HepG2 (cell line): ENCODE measurements at regions not wholly inside any gene's neighbourhood (a gene's known extent, or its start where the extent isn't known, plus 50 kb on each side); places are given as distances from the start of the nearest gene placed in this dataset.

Source experiments
- ARID2 ChIP-seq: sonication (generic); formaldehyde crosslinking; IDR thresholded peaks from 2 replicates; pipeline ENCODE4 v1.8.1; 2022; ENCODE audit warnings: mild to moderate bottlenecking, missing genetic modification reagents, borderline replicate concordance
- JUND ChIP-seq: sonication (generic); formaldehyde crosslinking; IDR thresholded peaks from 2 replicates; pipeline ENCODE4 v1.8.0; 2022; ENCODE audit warnings: mild to moderate bottlenecking, missing genetic modification reagents
- MED1 ChIP-seq: sonication (generic); formaldehyde crosslinking; IDR thresholded peaks from 2 replicates; pipeline ENCODE4 v1.4.0; 2020; ENCODE audit warnings: missing genetic modification reagents
- NFE2 ChIP-seq: sonication (generic); formaldehyde crosslinking; IDR thresholded peaks from 2 replicates; pipeline ENCODE4 v1.4.0; 2020; ENCODE audit warnings: missing genetic modification reagents
- NKX3-1 ChIP-seq: sonication (generic); formaldehyde crosslinking; IDR thresholded peaks from 2 replicates; pipeline ENCODE4 v1.5.0; 2020; ENCODE audit warnings: missing genetic modification reagents
- NR2F1 ChIP-seq, 2 experiments: fragments of 450-650 bp in 1 of 2; formaldehyde crosslinking in 1 of 2; IDR thresholded peaks; 2 replicates each; pipeline versions ENCODE4 v1.5.0 to v1.6.1; 2016 to 2020; ENCODE audit warnings: mild to moderate bottlenecking in 1 of 2, missing compliant biosample characterization in 1 of 2, missing genetic modification reagents in 1 of 2, moderate library complexity in 1 of 2
- PITX1 ChIP-seq: sonication (generic); formaldehyde crosslinking; IDR thresholded peaks from 2 replicates; pipeline ENCODE4 v1.5.1; 2020; ENCODE audit warnings: mild to moderate bottlenecking, missing genetic modification reagents
- RCOR2 ChIP-seq: IDR thresholded peaks from 2 replicates; pipeline ENCODE4 v1.6.1; 2016; ENCODE audit warnings: missing biosample characterization, missing genetic modification reagents
- SCMH1 ChIP-seq: sonication (generic); formaldehyde crosslinking; IDR thresholded peaks from 2 replicates; pipeline ENCODE4 v1.9.0; 2021; ENCODE audit warnings: missing genetic modification reagents, mild to moderate bottlenecking, borderline replicate concordance
- SETDB1 ChIP-seq: sonication (generic); formaldehyde crosslinking; IDR thresholded peaks from 2 replicates; pipeline ENCODE4 v1.5.1; 2020; ENCODE audit warnings: missing genetic modification reagents, mild to moderate bottlenecking, borderline replicate concordance
- SOX13 ChIP-seq, 3 experiments: fragments of 450-650 bp in 1 of 3; sonication (generic) in 1 of 3; formaldehyde crosslinking in 1 of 3; IDR thresholded peaks in 2 of 3; conservative IDR thresholded peaks in 1 of 3; 2 replicates each; pipeline versions ENCODE4 v1.5.0 to v1.6.1; 2016 to 2020; ENCODE audit warnings: antibody characterized with exemption in 1 of 3, mild to moderate bottlenecking in 1 of 3, missing compliant biosample characterization in 1 of 3, missing genetic modification reagents in 1 of 3, moderate library complexity in 1 of 3
- ZC3H13 ChIP-seq: sonication (generic); formaldehyde crosslinking; IDR thresholded peaks from 2 replicates; pipeline ENCODE4 v1.8.1; 2023; ENCODE audit warnings: mild to moderate bottlenecking, missing genetic modification reagents, moderate library complexity
- ZMYM4 ChIP-seq: sonication (generic); formaldehyde crosslinking; IDR thresholded peaks from 2 replicates; pipeline ENCODE4 v1.8.1; 2023; ENCODE audit warnings: mild to moderate bottlenecking, missing genetic modification reagents
- ZNF225 ChIP-seq: sonication (generic); formaldehyde crosslinking; IDR thresholded peaks from 2 replicates; pipeline ENCODE4 v1.4.0; 2020; ENCODE audit warnings: mild to moderate bottlenecking, missing genetic modification reagents
- ZNF432 ChIP-seq: sonication (generic); formaldehyde crosslinking; IDR thresholded peaks from 2 replicates; pipeline ENCODE4 v1.5.0; 2020; ENCODE audit warnings: missing genetic modification reagents, mild to moderate bottlenecking, borderline replicate concordance
- ZNF460 ChIP-seq: sonication (generic); formaldehyde crosslinking; IDR thresholded peaks from 2 replicates; pipeline ENCODE4 v1.5.1; 2020; ENCODE audit warnings: missing genetic modification reagents, mild to moderate bottlenecking, borderline replicate concordance
- ZNF761 ChIP-seq: sonication (generic); formaldehyde crosslinking; conservative IDR thresholded peaks from 2 replicates; pipeline ENCODE4 v1.4.0; 2020; ENCODE audit warnings: mild to moderate bottlenecking, missing genetic modification reagents
- ZNF773 ChIP-seq: sonication (generic); formaldehyde crosslinking; IDR thresholded peaks from 2 replicates; pipeline ENCODE4 v1.4.0; 2020; ENCODE audit warnings: missing genetic modification reagents, borderline replicate concordance
- TF ChIP-seq, protein P1 (sequence below): sonication (generic); formaldehyde crosslinking; conservative IDR thresholded peaks from 2 replicates; pipeline ENCODE4 v1.8.1; 2023; ENCODE audit warnings: missing genetic modification reagents
- TF ChIP-seq, protein P2 (sequence below): sonication (generic); formaldehyde crosslinking; IDR thresholded peaks from 2 replicates; pipeline ENCODE4 v1.4.0; 2020; ENCODE audit warnings: missing genetic modification reagents, borderline replicate concordance
- TF ChIP-seq, protein P3 (sequence below): sonication (generic); formaldehyde crosslinking; IDR thresholded peaks from 2 replicates; pipeline ENCODE4 v1.5.0; 2020; ENCODE audit warnings: mild to moderate bottlenecking, missing genetic modification reagents
- TF ChIP-seq, protein P4 (sequence below): sonication (generic); formaldehyde crosslinking; IDR thresholded peaks from 2 replicates; pipeline ENCODE4 v1.4.0; 2020; ENCODE audit warnings: missing genetic modification reagents

DNA sequence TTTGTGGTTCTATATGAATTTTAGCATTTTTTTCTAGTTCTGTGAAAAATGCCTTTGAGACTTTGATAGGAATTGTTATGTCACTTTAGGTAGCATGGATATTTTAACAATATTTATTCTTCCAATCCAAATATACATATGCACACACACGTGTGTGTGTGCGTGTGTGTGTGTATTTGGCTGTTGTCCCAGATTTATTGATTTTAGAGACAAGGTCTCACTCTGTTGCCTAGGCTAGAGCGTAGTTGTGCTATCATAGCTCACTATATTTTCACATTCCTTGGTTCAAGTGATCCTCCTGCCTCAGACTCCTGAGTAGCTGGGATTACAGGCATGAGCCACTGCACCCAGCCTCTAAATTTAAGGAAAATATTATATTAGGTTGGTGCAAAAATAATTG lies 162.5 kb upstream of the TRIM24 start (continued):
- TF ChIP-seq RCOR2 (CRISPR knock-in tag): no peak
- TF ChIP-seq ZC3H13 (CRISPR knock-in tag): no peak
- no peak for TF ChIP-seq ZNF460
- TF ChIP-seq SOX13 (IDR thresholded peaks at IDR 0.05): no peak
- peak in 1 of 2 experiments; percentile 41; a peak in 1 of 4 replicates for TF ChIP-seq SOX13 (CRISPR knock-in tag; conservative IDR thresholded peaks at IDR 0.05 in 1 of 2, IDR thresholded peaks at IDR 0.05 in 1 of 2)
- TF ChIP-seq ZNF773 (CRISPR knock-in tag): no peak
- TF ChIP-seq NR2F1 (CRISPR knock-in tag; IDR thresholded peaks at IDR 0.05): no peak
- TF ChIP-seq ZMYM4 (CRISPR knock-in tag): peak; percentile 30; the same call in 1 of the 2 replicates
- TF ChIP-seq, protein P1, sequence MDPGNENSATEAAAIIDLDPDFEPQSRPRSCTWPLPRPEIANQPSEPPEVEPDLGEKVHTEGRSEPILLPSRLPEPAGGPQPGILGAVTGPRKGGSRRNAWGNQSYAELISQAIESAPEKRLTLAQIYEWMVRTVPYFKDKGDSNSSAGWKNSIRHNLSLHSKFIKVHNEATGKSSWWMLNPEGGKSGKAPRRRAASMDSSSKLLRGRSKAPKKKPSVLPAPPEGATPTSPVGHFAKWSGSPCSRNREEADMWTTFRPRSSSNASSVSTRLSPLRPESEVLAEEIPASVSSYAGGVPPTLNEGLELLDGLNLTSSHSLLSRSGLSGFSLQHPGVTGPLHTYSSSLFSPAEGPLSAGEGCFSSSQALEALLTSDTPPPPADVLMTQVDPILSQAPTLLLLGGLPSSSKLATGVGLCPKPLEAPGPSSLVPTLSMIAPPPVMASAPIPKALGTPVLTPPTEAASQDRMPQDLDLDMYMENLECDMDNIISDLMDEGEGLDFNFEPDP: no peak
- no peak for TF ChIP-seq ZNF432 (CRISPR knock-in tag)
- TF ChIP-seq PITX1: no peak
- no peak for TF ChIP-seq NKX3-1 (CRISPR knock-in tag)
- no peak for TF ChIP-seq JUND (CRISPR knock-in tag)
- TF ChIP-seq SETDB1 (CRISPR knock-in tag): no peak
- TF ChIP-seq ARID2 (CRISPR knock-in tag): no peak
- TF ChIP-seq, protein P2, sequence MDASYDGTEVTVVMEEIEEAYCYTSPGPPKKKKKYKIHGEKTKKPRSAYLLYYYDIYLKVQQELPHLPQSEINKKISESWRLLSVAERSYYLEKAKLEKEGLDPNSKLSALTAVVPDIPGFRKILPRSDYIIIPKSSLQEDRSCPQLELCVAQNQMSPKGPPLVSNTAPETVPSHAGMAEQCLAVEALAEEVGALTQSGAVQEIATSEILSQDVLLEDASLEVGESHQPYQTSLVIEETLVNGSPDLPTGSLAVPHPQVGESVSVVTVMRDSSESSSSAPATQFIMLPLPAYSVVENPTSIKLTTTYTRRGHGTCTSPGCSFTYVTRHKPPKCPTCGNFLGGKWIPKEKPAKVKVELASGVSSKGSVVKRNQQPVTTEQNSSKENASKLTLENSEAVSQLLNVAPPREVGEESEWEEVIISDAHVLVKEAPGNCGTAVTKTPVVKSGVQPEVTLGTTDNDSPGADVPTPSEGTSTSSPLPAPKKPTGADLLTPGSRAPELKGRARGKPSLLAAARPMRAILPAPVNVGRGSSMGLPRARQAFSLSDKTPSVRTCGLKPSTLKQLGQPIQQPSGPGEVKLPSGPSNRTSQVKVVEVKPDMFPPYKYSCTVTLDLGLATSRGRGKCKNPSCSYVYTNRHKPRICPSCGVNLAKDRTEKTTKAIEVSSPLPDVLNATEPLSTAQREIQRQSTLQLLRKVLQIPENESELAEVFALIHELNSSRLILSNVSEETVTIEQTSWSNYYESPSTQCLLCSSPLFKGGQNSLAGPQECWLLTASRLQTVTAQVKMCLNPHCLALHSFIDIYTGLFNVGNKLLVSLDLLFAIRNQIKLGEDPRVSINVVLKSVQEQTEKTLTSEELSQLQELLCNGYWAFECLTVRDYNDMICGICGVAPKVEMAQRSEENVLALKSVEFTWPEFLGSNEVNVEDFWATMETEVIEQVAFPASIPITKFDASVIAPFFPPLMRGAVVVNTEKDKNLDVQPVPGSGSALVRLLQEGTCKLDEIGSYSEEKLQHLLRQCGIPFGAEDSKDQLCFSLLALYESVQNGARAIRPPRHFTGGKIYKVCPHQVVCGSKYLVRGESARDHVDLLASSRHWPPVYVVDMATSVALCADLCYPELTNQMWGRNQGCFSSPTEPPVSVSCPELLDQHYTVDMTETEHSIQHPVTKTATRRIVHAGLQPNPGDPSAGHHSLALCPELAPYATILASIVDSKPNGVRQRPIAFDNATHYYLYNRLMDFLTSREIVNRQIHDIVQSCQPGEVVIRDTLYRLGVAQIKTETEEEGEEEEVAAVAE (CRISPR knock-in tag): no peak
- TF ChIP-seq ZNF761 (CRISPR knock-in tag): no peak
- TF ChIP-seq, protein P3, sequence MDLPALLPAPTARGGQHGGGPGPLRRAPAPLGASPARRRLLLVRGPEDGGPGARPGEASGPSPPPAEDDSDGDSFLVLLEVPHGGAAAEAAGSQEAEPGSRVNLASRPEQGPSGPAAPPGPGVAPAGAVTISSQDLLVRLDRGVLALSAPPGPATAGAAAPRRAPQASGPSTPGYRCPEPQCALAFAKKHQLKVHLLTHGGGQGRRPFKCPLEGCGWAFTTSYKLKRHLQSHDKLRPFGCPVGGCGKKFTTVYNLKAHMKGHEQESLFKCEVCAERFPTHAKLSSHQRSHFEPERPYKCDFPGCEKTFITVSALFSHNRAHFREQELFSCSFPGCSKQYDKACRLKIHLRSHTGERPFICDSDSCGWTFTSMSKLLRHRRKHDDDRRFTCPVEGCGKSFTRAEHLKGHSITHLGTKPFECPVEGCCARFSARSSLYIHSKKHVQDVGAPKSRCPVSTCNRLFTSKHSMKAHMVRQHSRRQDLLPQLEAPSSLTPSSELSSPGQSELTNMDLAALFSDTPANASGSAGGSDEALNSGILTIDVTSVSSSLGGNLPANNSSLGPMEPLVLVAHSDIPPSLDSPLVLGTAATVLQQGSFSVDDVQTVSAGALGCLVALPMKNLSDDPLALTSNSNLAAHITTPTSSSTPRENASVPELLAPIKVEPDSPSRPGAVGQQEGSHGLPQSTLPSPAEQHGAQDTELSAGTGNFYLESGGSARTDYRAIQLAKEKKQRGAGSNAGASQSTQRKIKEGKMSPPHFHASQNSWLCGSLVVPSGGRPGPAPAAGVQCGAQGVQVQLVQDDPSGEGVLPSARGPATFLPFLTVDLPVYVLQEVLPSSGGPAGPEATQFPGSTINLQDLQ (CRISPR knock-in tag): no peak
- no peak for TF ChIP-seq SCMH1 (CRISPR knock-in tag)
- no peak for TF ChIP-seq ZNF225 (CRISPR knock-in tag)
- peak; percentile 42 for TF ChIP-seq MED1 (CRISPR knock-in tag)
- TF ChIP-seq NFE2 (CRISPR knock-in tag): no peak
- TF ChIP-seq, protein P4, sequence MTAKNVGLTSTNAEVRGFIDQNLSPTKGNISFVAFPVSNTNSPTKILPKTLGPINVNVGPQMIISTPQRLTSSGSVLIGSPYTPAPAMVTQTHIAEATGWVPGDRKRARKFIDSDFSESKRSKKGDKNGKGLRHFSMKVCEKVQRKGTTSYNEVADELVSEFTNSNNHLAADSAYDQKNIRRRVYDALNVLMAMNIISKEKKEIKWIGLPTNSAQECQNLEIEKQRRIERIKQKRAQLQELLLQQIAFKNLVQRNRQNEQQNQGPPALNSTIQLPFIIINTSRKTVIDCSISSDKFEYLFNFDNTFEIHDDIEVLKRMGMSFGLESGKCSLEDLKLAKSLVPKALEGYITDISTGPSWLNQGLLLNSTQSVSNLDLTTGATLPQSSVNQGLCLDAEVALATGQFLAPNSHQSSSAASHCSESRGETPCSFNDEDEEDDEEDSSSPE (CRISPR knock-in tag): no peak
